Spleen (tissue), 7 donors: ENCODE measurements at regions not wholly inside any gene's neighbourhood (a gene's known extent, or its start where the extent isn't known, plus 50 kb on each side); places are given as distances from the start of the nearest gene placed in this dataset.

Source experiments
- POLR2A ChIP-seq, 3 donors: fragments of 450-650 bp; IDR thresholded peaks; one replicate each; pipeline ENCODE4 v1.5.1; 2017; ENCODE audit warnings: antibody characterized with exemption in 3 of 3, mild to moderate bottlenecking in 1 of 3
- POLR2AphosphoS5 ChIP-seq, 3 donors: sonication (generic); formaldehyde crosslinking; IDR thresholded peaks; one replicate each; pipeline ENCODE4 v1.5.1; 2017; ENCODE audit warnings: antibody characterized with exemption in 3 of 3
- TF ChIP-seq, protein P1 (sequence below), 11 experiments: fragments of 200-600 bp in 7 of 11; fragments of 450-650 bp in 4 of 11; sonication (generic) in 4 of 11; IDR thresholded peaks in 8 of 11; conservative IDR thresholded peaks in 3 of 11; 1 replicate in 7 of 11; 2 replicates in 4 of 11; pipeline versions ENCODE4 v1.4.0 to v1.8.0; 2016 to 2021; ENCODE audit warnings: antibody characterized with exemption in 11 of 11, inconsistent platforms in 4 of 11, mild to moderate bottlenecking in 1 of 11
- donor health status: DM: no; HTN: no; CAD: no; lungs with moderate emphysema.
- donor health status: DM: no; HTN: no; CAD: no.
- donor health status: DM: no; HTN: no; CAD: no.

DNA sequence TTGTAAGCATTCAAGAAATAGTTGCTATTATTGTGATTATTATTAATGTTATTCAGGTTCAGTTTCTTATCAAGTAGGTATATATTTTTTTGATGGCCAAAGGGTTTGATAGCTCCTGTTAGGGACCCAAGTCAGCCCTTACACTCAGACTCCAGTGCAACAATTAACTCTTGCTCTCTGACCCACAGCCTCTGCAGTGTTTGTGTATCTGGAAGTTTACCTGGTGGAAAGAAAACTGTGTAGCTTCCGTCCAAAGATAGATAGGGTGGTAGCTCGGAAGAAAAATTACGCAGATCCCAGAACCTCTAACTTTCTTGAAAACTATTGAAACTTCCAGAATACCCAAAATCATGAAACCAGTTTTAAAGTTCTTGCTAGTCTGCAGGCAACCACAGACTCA, 58.6 kb upstream of the IGFBP2 start:
- TF ChIP-seq POLR2A (IDR thresholded peaks at IDR 0.05) (no peak), POLR2AphosphoS5 (IDR thresholded peaks at IDR 0.05) (no peak)
- TF ChIP-seq, protein P1, sequence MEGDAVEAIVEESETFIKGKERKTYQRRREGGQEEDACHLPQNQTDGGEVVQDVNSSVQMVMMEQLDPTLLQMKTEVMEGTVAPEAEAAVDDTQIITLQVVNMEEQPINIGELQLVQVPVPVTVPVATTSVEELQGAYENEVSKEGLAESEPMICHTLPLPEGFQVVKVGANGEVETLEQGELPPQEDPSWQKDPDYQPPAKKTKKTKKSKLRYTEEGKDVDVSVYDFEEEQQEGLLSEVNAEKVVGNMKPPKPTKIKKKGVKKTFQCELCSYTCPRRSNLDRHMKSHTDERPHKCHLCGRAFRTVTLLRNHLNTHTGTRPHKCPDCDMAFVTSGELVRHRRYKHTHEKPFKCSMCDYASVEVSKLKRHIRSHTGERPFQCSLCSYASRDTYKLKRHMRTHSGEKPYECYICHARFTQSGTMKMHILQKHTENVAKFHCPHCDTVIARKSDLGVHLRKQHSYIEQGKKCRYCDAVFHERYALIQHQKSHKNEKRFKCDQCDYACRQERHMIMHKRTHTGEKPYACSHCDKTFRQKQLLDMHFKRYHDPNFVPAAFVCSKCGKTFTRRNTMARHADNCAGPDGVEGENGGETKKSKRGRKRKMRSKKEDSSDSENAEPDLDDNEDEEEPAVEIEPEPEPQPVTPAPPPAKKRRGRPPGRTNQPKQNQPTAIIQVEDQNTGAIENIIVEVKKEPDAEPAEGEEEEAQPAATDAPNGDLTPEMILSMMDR (IDR thresholded peaks at IDR 0.05 in 8 of 11, conservative IDR thresholded peaks at IDR 0.05 in 3 of 11): no peak
